NCI-H2081 (cell line): ENCODE measurements at regions not wholly inside any gene's neighbourhood (a gene's known extent, or its start where the extent isn't known, plus 50 kb on each side); places are given as distances from the start of the nearest gene placed in this dataset.
A peak's percentile ranks its signal among the peaks of the same experiment; 100 is the strongest.
"Not testable (repeated sequence)": the region's sequence is repeated elsewhere in the genome, so short reads cannot be mapped to it uniquely, and the experiment has no call there.

Experiments used
- DNase-seq, 2 experiments: peaks; one replicate each; lab custom pipeline; 2025; lab: John Stamatoyannopoulos, UW

GRCh38 chr3:191518861-191519260, 57.9 kb downstream of the PYDC2 start:
- DNase-seq: no peak

DNA sequence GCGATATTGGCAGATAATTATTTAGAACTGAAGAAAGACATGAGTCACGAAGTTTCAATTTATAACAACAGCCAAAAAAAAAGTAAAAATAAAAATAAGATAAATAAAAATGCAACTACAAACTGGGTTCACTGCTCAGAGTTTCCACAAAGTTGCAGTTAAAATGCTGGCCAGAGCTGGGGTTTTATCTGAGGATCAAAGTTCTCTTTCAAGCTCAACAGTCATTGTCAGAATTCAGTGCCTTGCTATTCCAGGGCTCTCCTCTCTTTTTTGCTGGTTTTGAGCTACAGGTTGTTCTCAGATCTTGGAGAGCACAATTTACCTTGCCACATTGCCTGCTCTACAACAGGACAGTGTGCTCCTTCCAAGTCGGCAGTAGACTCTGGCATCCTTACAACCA, 60.1 kb downstream of the PYDC2 start:
- DNase-seq: no peak

GRCh38 chr3:191523148-191523547, 62.2 kb downstream of the PYDC2 start:
- DNase-seq: peak; percentile 78 to 90

GRCh38 chr3:191528589-191528988, 67.6 kb downstream of the PYDC2 start:
- no peak for DNase-seq

GRCh38 chr3:191529992-191530391, 69.0 kb downstream of the PYDC2 start:
- DNase-seq: no peak

DNA sequence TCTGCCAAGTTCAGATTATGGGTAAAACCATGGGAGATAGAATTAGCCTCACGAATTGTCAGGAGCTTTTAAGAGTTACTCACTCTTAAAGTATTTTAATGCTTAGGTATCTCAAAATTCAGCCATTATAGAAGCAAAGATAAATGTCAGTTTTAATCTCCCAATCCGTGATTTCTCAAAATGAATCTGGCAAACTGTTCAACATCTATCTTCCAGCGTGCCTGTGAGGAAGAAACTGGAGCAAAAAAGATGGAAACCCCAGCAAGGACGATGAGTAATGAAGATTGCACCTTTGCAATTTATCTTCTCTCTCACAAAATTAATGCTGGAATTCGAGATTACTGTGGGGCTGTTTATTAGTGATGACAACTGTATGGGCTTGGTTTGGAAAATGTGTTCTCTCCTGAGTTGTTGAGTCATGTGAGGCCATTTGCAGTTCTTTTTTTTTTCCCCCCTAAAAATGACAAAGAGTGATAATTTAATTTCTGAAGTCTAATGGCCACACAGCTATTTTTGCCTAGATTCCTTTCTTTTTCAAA, 70.5 kb downstream of the PYDC2 start:
- DNase-seq: no peak

DNA sequence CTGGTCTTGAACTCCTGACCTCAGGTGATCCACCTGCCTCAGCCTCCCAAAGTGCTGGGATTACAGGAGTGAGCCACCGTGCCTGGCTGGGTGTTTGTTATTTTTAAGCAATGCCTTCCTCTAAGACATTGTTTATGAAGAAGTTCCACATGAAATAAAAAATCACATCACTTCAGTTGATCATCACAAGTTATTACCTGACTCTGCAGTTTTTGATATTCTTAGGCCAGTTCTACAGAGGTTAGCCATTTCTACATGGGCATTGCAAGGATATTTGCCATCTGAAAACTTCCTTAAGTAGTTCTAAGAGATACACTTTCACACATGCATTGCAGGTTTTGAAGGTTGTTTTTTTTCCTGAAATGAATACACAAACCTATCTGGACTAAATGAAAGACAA, 82.1 kb downstream of the PYDC2 start:
- DNase-seq: no peak

DNA sequence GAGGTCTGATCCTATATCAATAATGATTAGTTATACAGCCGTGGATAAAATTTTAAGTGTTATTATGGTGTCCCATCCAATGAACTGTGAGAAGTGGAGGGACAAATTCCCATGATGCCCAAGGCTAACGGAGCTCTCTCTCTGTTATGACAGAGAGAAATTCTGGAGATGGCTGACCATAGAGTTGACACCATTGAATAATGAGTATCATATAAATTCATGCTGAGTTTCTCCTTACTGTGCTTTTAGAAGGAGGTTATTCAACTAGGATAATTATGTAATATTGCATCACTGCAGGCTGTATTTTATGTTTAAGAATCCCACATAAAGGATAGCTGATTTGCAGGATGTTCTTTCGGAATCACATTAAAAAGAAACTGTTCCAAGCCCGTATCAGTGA, 82.9 kb downstream of the PYDC2 start:
- no peak for DNase-seq

DNA sequence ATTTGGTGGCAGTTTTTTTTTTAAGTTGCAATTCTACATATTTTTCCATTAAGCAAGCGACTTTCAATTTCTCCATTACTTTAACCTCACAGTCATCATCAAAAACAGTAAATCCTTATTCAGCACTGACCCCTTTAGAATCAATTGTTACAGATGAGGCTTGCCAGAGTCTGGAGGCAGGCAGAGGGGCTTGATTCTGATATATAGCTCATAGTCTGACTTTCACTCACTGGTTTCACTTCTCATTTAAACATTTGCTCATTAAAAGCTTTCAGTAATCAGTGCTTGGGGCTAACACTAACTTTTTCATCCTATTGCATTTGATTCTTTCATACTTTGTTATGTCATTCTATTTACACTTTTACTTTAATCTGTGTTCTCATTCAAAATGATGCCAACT, 88.4 kb downstream of the PYDC2 start:
- no peak for DNase-seq

- DNase-seq: peak in 1 of 2 experiments; percentile 31
Measured at GRCh38 chr3:191555037-191555436, 94.1 kb downstream of the PYDC2 start.

- no peak for DNase-seq
Measured at GRCh38 chr3:191557322-191557721, 96.4 kb downstream of the PYDC2 start.

GRCh38 chr3:191563722-191564121, 102.8 kb downstream of the PYDC2 start:
- no peak for DNase-seq

DNA sequence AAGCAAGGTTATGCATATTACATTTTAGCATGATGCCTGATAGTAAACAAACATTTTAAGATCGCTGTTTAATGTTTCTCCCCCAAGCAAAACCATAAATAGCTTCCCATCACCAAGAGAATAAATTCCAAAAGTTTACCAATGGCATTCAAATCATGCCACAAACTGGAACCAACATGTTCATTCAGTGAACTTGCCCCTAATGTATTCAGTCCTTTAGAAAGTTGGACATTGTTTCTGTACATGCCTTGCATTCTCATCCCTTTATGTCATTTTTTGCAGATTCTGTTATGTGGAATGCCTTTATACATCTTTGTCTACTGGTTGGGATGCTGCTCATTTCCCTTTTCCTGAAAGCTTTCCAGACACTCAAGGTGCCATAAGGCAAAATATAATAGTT, 105.5 kb downstream of the PYDC2 start:
- DNase-seq: no peak

DNA sequence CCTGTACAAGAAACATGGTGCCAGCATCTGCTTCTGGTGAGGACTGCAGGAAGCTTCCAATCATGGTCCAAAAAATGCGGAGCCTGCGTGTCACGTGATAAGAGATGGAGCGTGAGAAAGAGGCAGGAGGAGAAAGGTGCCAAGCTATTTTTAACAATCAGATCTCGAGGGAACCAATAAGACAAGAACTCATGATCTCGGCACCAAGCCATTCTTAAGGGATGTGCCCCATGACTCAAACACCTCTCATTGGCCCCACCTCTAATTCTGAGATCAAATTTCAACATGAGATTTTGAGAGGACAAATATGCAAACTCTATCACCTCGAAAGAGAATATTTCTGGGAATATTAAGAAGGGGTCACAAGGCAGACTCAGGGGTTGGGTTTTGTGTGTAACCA, 107.2 kb downstream of the PYDC2 start:
- no peak for DNase-seq

- no peak for DNase-seq
Measured at GRCh38 chr3:191592105-191592504, 131.1 kb downstream of the PYDC2 start.

DNA sequence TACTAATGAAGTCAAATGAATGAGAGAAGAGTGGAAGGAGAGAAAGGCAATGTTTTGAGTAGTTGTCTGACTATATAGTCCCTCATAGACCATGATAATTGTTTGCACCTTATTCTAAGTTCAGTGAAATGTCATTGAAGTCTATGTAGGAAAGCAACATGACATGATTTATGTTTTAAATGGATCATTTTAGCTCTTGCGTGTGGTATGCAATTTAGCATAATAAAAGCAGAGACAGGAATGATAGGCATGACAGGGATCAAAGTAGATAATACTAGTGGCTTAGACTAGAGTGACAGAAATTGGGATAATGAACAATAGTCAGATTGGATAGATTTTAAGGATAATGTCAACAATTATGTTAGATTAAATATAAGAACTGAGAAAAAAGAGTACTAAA, 132.5 kb downstream of the PYDC2 start:
- DNase-seq: no peak

DNA sequence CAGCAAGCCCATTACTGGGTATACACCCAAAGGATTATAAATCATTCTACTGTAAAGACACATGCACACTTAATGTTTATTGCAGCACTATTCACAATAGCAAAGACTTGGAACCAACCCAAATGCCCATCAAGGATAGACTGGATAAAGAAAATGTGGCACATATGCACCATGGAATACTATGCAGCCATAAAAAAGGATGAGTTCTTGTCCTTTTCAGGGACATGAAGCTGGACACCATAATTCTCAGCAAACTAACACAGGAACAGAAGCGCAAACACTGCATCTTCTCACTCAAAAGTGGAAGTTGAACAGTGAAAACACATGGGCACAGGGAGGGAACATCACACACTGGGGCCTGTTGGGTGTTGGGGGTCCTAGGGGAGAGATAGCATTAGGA, 154.5 kb downstream of the PYDC2 start:
- not testable (repeated sequence) for DNase-seq

- no peak for DNase-seq
Measured at GRCh38 chr3:191624299-191624698, 163.3 kb downstream of the PYDC2 start.

DNA sequence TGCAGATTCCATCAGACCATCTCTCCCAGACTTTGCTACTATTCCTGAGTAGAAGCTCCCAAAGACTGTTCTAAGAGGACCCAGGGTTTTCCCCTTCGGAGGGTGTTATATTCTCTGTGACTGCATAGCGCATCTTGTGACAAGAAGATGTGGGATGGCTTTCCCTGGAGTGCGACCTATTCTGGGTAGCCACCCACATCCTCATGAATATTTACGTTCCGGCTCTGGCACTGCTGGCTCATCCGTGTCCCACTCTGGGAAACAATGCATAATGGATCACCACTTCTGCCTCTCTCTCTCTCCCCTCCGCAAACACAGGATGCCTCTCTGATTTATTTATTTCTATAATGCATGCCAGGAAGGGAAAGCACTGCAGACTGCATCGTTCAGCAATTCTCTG, 166.1 kb downstream of the PYDC2 start:
- no peak for DNase-seq

GRCh38 chr3:191628571-191628970, 167.6 kb downstream of the PYDC2 start:
- DNase-seq: no peak

- DNase-seq: no peak
Measured at GRCh38 chr3:191631496-191631895, 170.5 kb downstream of the PYDC2 start.

GRCh38 chr3:191634902-191635301, 173.9 kb downstream of the PYDC2 start:
- no peak for DNase-seq

DNA sequence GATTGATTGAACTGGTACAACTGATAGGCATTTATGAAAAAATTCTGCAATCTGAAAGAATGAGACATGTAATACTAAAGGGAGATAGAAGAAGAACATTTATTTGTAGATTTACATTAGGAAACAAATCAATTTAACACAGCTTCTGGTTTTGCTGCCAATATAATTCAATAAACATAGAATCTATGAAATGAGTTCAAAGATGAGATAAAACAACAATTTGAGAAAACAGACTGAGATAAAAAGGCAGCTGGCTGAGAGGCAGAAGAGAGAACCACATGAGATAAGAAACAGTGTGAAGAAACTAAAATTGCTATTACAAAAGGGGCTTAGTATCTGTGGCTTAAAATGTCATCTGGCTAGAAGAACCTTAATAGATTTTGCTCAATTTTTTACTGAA, 176.6 kb downstream of the PYDC2 start:
- no peak for DNase-seq

GRCh38 chr3:191641789-191642188, 180.8 kb downstream of the PYDC2 start:
- DNase-seq: no peak

GRCh38 chr3:191644291-191644690, 183.3 kb downstream of the PYDC2 start:
- no peak for DNase-seq
